T follicular helper cell (primary cell): ENCODE measurements at regions not wholly inside any gene's neighbourhood (a gene's known extent, or its start where the extent isn't known, plus 50 kb on each side); places are given as distances from the start of the nearest gene placed in this dataset.

Source experiments
- DNase-seq: peaks from one replicate; pipeline ENCODE4 v3.0.0-alpha.2; 2020; ENCODE audit warnings: low read depth

DNA sequence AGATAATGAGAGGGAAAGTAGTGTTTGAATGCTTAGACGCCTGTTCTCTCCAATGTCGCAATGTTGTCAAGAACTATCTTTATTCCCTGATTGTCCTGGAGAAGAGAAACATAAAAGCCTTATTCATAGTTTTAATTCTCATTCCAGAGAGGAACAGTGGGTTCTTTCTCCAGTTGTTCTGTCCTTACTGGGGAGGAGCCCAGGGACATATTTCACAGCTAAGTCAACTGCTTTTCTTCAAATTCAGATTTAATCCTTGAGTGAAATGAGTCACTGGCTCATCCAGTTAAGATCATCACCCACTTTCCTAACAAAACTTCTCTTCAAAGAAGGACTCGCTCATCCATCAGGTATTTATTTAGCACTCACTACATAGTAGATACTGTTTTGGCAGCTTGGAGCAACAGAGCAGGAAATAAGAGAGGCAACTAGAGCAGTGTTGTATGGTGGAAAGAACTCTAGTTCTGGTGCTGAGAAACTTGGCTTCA is 365.7 kb upstream of the USP24 start:
- no peak for DNase-seq

GRCh38 chr1:55579332-55580001 is 364.3 kb upstream of the USP24 start:
- DNase-seq: no peak

DNA sequence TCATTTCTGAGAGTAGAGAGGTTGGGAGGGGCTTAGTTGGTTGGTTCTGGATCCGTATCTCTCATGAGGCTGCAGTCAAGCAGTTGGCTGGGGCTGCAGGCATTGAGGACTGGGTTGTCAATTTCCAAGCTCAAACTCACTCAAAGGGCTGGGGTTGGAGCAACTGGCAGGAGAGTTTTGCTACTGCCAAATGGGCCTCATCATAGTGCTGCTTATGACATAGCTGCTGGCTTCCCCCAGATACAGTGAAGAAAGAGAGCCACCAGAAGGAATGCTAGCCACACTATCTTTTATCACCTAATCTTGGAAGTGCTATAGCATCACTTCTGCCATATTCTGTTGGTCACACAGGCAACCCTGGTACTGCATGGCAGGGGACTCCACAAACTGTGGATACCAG is 363.5 kb upstream of the USP24 start:
- DNase-seq: no peak

- no peak for DNase-seq
Measured at GRCh38 chr1:55575571-55576279, 360.6 kb upstream of the USP24 start.

GRCh38 chr1:55574691-55575225 is 359.6 kb upstream of the USP24 start:
- DNase-seq: no peak

DNA sequence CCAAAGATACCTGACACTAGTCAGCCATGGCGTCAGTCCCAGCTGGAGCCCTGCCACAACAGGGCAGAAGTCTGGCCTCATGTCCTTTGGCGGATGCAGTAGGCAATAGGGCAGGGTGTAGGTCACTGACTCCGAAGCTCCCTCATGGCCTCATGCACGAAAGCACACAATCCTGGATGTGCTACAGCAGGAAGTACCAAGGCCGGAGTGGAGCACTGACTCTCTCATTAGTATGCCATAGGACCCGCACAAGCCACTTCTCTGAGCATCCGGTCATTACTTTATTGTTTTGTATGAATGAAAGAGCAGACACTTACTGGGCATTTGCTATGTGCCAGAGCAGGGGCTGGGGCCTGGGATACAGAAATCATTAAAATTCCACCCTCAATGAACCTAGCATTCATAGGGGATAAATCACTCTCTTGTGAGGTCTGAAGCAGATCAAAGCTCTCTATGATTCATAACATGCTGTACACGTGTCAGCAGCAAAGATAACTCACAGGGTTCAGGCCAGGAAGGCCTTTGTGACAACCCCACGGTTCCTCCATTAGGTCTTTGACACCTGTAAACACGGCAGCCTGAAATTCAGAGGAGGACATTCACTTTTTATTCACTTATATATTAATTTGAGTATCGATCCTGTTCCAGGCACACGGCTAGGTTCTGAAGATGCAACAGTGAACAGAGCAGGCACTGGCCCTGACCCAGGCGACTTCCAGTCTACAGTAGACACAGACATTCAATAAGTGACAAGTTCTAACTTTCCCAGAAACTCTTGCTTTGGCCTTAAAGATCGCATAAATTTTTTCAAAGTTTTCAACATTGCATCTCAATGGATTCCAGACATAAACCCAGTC is 357.9 kb upstream of the USP24 start:
- DNase-seq: no peak

DNA sequence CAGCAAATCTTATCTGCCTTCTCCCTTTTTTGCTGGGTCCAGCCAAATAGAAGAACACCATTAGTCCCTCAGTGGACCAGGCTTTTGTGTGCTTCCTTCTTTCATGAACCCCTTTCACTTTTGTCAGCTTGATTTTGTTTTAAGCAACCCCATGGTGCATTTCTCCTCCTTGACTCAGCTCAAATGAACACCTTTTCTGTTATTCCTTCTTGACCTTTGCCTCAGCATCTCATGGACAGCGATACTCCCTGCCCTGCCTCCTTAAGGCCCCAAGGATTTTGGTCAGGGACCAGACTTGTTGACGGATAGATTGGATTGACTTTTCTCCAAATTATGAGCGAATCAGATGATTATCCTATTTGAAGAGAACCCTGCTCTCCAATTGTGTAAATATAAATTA is 356.6 kb upstream of the USP24 start:
- DNase-seq: no peak

GRCh38 chr1:55569417-55569816 is 354.3 kb upstream of the USP24 start:
- no peak for DNase-seq

DNA sequence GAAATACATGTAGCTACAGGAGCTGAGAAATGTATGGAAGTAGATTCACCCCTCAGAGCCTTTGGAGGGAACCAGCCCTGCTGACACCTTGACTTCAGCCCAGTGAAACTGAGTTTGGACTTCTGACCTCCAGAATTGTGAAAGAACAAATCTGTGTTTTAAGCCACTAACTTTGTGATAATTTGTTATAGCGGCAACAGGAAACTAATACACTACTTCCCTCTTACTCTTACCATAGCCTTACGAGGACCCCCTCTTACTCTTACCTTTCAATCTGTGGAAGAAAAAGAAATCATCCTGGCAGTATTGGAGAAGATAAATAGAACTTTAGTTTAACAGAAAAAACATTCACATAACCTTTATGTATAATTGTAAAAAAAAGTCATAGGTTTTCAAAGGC is 353.6 kb upstream of the USP24 start:
- no peak for DNase-seq

DNA sequence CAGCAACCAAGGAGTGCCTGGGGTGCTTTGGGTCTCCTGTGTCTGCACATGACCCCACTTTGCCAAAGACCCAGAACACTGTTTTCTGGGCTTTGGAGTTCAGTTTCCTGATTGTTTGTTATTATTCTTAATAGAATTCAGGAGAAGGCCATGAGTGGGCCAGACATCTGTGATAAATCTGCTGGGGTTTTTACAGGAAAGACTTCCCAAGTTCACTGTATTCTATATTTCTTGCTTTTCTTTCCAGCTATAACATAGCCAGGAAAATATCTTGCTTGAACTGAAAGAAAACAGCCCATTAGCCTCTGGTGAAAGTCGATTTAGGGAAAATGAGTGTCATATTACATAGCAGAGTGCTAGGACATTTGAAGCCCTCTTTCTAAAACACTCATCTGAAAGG is 345.1 kb upstream of the USP24 start:
- no peak for DNase-seq

DNA sequence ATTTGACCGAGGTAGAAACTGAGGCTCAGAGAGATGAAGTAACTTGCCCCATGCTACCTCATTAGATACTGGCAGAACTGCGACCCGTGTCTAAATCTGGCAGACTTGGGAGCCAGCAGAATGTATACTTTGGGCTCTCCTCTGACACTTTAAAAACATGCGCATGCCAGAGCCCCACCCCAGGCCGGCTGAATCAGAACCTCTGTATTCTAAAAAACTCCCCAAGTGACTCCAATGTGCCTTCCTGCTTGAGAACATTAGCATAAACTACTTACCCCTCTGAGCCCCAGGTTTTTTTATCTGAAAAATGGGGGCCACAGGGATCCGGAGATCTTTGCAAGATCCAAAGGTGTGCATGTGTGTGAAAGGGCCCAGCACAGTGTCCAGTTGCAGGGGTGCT is 344.7 kb upstream of the USP24 start:
- DNase-seq: no peak

GRCh38 chr1:55559161-55559611 is 344.0 kb upstream of the USP24 start:
- DNase-seq: no peak

GRCh38 chr1:55558515-55558914 is 343.4 kb upstream of the USP24 start:
- no peak for DNase-seq

DNA sequence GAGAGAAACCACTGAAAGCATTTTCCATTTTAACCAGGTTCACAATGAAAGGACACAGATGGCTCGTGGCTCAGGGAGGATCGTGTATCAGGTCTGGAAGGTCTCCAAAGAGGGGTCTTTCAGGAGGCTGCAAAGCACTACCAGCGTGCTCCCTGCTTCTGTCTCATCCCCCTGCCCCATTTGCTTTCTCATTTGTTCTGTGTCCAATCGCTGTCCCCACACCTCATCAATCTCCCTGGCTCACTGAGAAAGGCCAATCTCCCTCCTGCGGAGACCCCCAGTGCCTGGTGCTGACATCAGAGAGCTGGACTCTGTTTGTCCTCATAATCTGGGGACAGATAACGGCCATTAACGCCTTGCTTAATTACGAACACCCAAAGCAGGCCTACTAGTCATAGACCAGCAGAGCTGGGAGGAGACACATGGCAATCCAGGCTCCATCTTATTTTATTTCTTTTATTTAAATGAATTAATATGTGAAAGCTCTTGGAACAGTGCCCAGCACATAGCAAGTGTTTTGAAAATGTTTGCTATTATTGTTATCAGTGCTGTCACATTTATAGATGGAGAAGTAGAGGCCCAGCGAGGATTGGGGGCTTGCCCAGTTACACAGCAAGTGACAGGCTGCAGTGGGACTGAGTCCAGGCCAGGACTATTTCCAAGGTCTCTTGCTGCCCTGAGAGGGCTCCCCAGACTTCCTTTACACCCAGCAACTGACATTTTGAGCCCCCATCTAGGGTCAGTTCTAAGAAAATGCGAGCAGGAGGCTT is 341.0 kb upstream of the USP24 start:
- DNase-seq: no peak

DNA sequence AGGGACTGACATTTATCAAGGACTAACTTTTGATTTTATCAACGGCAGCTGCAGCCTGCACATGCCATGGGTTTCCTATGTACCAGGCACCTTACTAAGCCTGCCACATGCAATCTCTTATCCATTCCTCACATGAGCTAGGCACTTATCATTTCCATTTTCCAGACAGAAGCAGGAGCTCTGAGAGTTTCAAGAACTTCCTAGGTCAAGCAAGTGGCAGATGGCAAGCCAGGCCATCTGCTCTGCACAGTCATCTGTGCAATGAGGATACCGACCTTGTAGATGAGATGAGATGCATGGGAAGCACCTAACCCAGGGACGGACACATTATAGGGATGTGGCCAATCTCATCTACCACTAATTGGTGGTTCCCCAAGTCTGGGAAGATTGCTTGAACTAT is 339.4 kb upstream of the USP24 start:
- no peak for DNase-seq

DNA sequence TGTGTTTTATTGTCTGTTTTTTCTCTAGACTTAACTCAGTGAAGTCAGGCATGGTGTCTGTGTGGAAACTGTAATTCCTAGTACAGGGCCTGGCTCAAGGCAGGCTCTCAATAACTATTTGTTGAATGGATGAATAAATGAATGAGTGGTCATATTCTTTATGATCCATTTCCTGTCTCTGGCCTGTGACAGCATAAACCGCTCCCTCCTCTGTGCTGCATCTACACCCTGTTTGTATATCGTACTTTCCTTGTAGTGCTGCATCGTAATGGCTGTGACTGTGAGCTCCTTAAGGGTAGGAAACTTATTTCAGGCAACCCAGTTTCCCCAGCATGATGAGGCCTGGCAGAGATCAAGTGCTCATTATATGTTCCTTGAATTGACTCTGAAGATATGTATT is 337.5 kb upstream of the USP24 start:
- DNase-seq: no peak

- DNase-seq: no peak
Measured at GRCh38 chr1:55547405-55547804, 332.2 kb upstream of the USP24 start.

DNA sequence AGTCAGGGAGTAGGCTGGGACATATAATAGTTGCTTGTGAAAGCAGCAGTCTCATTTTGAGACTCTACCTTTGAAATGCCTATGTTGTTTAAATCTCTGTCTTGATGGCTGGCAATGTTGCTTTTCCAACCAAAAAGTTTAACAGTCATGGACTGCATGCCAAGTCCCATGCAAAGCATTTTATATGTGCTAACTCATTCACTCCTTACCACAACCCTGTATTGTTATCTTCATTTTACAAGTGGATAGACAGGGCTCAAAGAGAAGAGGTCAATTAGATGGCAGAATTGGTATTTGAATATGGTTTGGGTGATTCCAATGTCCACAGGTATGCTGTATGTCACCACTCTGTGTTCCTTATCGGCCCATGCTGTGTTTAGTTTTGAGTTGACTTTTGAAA is 331.4 kb upstream of the USP24 start:
- no peak for DNase-seq

DNA sequence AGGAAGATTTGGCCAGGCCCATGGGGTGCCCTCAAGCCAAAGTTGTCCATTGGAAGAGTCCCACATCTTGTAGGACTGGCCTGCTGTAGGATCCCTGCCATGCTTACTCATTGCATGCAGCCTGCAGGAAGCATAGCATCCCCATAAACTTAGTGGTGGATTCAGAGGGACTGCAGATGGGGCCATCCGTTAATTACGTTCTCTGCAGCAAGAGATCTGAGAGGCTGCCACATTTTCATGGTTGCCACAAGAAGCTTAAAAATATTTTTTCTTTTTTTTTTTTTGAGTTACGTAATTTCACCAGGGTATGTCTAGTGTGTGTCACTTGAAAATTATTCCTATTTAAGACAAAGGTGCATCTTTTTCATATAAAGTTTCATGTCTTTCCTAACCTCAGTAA is 329.7 kb upstream of the USP24 start:
- DNase-seq: no peak

DNA sequence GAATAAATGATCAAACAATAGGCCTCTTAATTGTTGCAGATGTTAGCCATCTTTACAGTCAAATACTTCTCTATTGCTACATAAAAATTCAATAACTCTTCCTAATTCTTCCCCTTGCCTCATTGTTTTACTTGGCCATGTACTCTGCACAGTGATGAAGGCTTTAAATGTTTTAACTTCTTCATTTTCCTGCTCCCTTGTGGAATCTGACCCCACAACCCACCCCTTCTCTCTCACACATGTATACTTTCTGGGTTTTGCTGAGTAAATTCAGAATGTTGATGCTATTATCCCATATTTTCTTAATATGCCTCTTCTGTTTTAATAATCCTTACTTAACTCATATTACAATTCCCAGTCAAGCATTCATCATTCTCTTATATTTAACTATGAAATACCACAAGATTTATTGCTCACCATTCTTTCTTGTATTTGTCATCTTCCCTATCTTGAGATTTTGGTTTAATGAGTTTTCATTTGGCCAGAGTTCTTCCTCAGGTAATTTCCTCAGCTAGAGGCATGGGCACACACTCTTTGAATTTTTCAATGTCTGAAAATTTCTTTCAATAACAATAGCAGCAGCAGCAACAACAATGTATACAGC is 327.8 kb upstream of the USP24 start:
- DNase-seq: no peak

DNA sequence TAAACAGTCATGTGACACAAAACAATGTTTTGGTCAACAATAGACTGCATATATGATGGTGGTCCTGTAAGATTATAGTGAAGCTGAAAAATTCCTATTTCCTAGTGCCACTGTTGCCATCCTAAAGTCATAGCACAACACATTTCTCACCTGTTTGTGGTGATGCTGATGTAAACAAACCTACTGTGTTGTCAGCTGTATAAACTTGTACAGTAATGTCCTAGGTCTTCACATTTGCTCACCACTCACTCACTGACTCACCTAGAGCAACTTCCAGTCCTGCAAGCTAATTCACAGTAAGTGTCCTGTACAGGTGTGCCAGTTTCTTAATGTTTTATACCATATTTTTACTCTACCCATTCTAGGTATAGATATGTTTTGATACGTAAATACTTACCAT is 326.1 kb upstream of the USP24 start:
- no peak for DNase-seq
